SU-DHL-6 (cell line): ENCODE measurements at regions not wholly inside any gene's neighbourhood (a gene's known extent, or its start where the extent isn't known, plus 50 kb on each side); places are given as distances from the start of the nearest gene placed in this dataset.
"Not testable (repeated sequence)": the region's sequence is repeated elsewhere in the genome, so short reads cannot be mapped to it uniquely, and the experiment has no call there.

Experiments
- H2AFZ ChIP-seq: fragments of 200-600 bp; sonication (generic); 2 replicates; pipeline ENCODE4 v1.6.1; 2014; ENCODE audit warnings: low read depth, mild to moderate bottlenecking, moderate library complexity, mixed read lengths, antibody characterized with exemption, low read length; ENCODE audit not compliant: severe bottlenecking
- H3F3A ChIP-seq: fragments of 200-600 bp; shearing (Covaris generic); 2 replicates; pipeline ENCODE4 v1.6.0; 2016; ENCODE audit warnings: antibody characterized with exemption, mild to moderate bottlenecking; ENCODE audit not compliant: insufficient read depth
- H3K27ac ChIP-seq: fragments of 200-600 bp; sonication (generic); 2 replicates; pipeline ENCODE4 v1.5.1; 2016; ENCODE audit warnings: low read depth, mild to moderate bottlenecking, low read length, moderate library complexity, mixed read lengths
- H3K27me3 ChIP-seq: fragments of 200-600 bp; sonication (generic), shearing (Covaris generic); 2 replicates; pipeline ENCODE4 v1.6.0; 2014; ENCODE audit warnings: mild to moderate bottlenecking, low read length
- H3K36me3 ChIP-seq: fragments of 200-600 bp; sonication (generic); 2 replicates; pipeline ENCODE4 v1.6.1; 2014; ENCODE audit warnings: mild to moderate bottlenecking, low read length, mixed read lengths
- H3K4me2 ChIP-seq: fragments of 300-600, 200-600 bp; shearing (Covaris generic), sonication (generic); 2 replicates; pipeline ENCODE4 v1.6.0; 2014; ENCODE audit warnings: low read length, low read depth, mild to moderate bottlenecking; ENCODE audit not compliant: poor library complexity, severe bottlenecking
- H3K4me3 ChIP-seq: fragments of 200-600 bp; sonication (generic); 2 replicates; pipeline ENCODE4 v1.5.1; 2014; ENCODE audit warnings: antibody characterized with exemption, low read length, mild to moderate bottlenecking, mixed read lengths; ENCODE audit not compliant: insufficient read depth, poor library complexity, severe bottlenecking
- H3K79me2 ChIP-seq: fragments of 200-600 bp; sonication (generic); 2 replicates; pipeline ENCODE4 v1.6.1; 2014; ENCODE audit warnings: mild to moderate bottlenecking, low read length, moderate library complexity; ENCODE audit not compliant: insufficient read depth
- H3K9ac ChIP-seq: fragments of 200-600 bp; sonication (generic); 2 replicates; pipeline ENCODE4 v1.7.0; 2014; ENCODE audit warnings: mild to moderate bottlenecking, low read length
- H3K9me2 ChIP-seq: fragments of 200-600 bp; sonication (generic); replicated peaks from 2 replicates; pipeline ENCODE4 v1.6.1; 2014; ENCODE audit warnings: low read length; ENCODE audit not compliant: insufficient read depth
- H3K9me3 ChIP-seq: fragments of 200-600 bp; sonication (generic); 2 replicates; pipeline ENCODE4 v1.6.1; 2014; ENCODE audit warnings: low read length, mixed read lengths; ENCODE audit not compliant: insufficient read depth
- H4K20me1 ChIP-seq: fragments of 200-600 bp; sonication (generic); 2 replicates; pipeline ENCODE4 v1.6.1; 2014; ENCODE audit warnings: low read depth, mild to moderate bottlenecking, antibody characterized with exemption, low read length, moderate library complexity, mixed read lengths
- EZH2phosphoT487 ChIP-seq: fragments of 200-600 bp; sonication (generic), shearing (Covaris generic); conservative IDR thresholded peaks from 2 replicates; pipeline ENCODE4 v1.6.1; 2018; ENCODE audit warnings: mild to moderate bottlenecking, antibody characterized with exemption, low read length, moderate library complexity, mixed read lengths
- TF ChIP-seq, protein P1 (sequence below): fragments of 200-600 bp; sonication (generic); IDR thresholded peaks from one replicate; pipeline ENCODE4 v1.5.1; 2017; ENCODE audit warnings: antibody characterized with exemption, mild to moderate bottlenecking, low read length, moderate library complexity; ENCODE audit not compliant: insufficient read depth, poor library complexity, severe bottlenecking

DNA sequence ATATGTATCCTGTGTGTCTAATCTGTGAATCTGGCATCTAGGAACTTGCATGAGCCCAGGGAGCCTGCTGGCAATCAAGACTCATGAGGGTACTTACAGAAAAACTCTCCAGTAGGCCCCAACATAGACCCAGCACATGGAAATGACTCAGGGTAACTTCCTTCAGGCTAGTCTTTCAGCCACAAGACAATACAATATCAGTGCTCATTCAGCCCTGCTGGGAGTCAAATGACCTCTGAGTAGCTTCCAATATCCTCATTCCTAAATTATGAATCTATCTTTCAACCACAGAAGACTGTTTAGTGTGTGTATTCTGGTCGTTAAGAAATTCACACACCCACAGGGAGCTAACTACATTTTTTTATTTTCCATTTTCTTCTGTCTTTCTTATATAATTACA is 1273.0 kb downstream of the EFNA5 start:
- Histone ChIP-seq H3K27ac (no peak overlapping the region), H3F3A (no peaks in the 10 kb centered on the region), H3K9me2 (no peaks in the 10 kb centered on the region), H2AFZ (no peak overlapping the region), H4K20me1 (no peaks in the 10 kb centered on the region), H3K4me2 (no peak overlapping the region), H3K79me2 (no peaks in the 10 kb centered on the region), H3K9ac (no peak overlapping the region), H3K27me3 (no peaks in the 10 kb centered on the region), H3K36me3 (peaks cover 6% of the 10 kb centered on the region; the same call in 1 of the 2 replicates), H3K9me3 (no peaks in the 10 kb centered on the region), H3K4me3 (no peak overlapping the region)
- TF ChIP-seq EZH2phosphoT487, result no peak
- TF ChIP-seq, protein P1, sequence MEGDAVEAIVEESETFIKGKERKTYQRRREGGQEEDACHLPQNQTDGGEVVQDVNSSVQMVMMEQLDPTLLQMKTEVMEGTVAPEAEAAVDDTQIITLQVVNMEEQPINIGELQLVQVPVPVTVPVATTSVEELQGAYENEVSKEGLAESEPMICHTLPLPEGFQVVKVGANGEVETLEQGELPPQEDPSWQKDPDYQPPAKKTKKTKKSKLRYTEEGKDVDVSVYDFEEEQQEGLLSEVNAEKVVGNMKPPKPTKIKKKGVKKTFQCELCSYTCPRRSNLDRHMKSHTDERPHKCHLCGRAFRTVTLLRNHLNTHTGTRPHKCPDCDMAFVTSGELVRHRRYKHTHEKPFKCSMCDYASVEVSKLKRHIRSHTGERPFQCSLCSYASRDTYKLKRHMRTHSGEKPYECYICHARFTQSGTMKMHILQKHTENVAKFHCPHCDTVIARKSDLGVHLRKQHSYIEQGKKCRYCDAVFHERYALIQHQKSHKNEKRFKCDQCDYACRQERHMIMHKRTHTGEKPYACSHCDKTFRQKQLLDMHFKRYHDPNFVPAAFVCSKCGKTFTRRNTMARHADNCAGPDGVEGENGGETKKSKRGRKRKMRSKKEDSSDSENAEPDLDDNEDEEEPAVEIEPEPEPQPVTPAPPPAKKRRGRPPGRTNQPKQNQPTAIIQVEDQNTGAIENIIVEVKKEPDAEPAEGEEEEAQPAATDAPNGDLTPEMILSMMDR, result no peak

DNA sequence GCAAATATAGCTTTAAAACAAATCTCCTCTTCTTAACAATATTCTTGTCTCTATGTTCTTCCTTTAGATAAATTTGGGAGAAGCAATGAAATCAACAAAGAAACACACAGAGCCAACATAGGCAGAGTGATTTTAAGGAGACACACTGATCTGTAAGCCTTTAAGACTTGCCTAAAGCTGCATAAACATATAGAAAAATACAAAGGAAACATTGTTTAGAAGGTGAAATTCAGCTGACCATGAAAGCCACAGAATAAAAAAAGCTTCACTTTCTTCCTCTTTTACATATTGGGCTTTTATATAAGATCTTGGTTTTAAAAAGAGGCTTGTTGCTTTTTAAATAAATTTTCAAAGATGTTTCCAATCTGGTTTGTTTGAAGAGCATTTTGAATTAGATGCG is 1277.5 kb downstream of the EFNA5 start:
- no peaks in the 10 kb centered on the region for H4K20me1 ChIP-seq
- peak overlapping the region; percentile 40 for H3K4me2 ChIP-seq
- no peak overlapping the region for H3K27ac ChIP-seq
- no peak overlapping the region for H3K4me3 ChIP-seq
- TF ChIP-seq, protein P1, result no peak
- H3K79me2 ChIP-seq, result no peaks in the 10 kb centered on the region
- H3K27me3 ChIP-seq, result no peaks in the 10 kb centered on the region
- no peaks in the 10 kb centered on the region for H3F3A ChIP-seq
- no peak overlapping the region for H2AFZ ChIP-seq
- H3K9me3 ChIP-seq, result no peaks in the 10 kb centered on the region
- peaks cover 6% of the 10 kb centered on the region; the same call in 1 of the 2 replicates for H3K36me3 ChIP-seq
- no peaks in the 10 kb centered on the region for H3K9me2 ChIP-seq
- no peak overlapping the region for H3K9ac ChIP-seq

DNA sequence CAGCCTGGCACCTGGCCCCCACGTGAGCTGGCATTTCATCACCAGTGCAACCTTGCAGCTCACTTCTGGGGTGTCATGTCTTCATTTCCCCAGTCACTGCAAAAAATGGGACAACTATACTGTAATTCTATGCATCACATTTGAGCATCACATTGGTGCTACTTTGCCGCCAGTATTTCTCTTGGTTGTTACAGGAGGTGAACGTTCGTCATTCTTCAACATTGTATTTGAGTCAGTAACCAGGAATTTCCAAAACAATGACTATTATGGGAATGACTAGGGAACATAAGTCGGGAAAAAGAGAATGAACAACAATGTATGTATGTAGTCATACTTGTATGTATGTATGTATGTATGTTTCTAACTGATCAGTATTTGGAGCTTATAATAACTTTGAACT is 1278.0 kb downstream of the EFNA5 start:
- Histone ChIP-seq H3K36me3 (peaks cover 6% of the 10 kb centered on the region; the same call in 1 of the 2 replicates), H3K27me3 (no peaks in the 10 kb centered on the region), H3K4me2 (peak overlapping the region; percentile 40), H3K79me2 (no peaks in the 10 kb centered on the region), H3F3A (no peaks in the 10 kb centered on the region), H3K9me3 (no peaks in the 10 kb centered on the region), H3K9me2 (no peaks in the 10 kb centered on the region), H3K27ac (no peak overlapping the region), H3K9ac (no peak overlapping the region), H2AFZ (no peak overlapping the region), H3K4me3 (no peak overlapping the region), H4K20me1 (no peaks in the 10 kb centered on the region)
- TF ChIP-seq EZH2phosphoT487, result no peak
- TF ChIP-seq, protein P1, result no peak

DNA sequence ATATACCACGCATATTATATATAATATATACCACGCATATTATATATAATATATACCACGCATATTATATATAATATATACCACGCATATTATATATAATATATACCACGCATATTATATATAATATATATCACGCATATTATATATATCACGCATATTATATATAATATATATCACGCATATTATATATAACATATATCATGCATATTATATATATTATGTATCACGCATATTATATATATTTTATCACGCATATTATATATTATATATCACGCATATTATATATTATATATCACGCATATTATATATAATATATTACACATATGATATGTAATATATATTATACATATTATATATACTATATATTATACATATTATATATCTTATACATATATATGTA is 1283.0 kb downstream of the EFNA5 start:
- H3K36me3 ChIP-seq, H3K27ac ChIP-seq, H3K4me2 ChIP-seq, H3K27me3 ChIP-seq, H3K79me2 ChIP-seq, H3K4me3 ChIP-seq, H3K9ac ChIP-seq, H3K9me3 ChIP-seq, H3K9me2 ChIP-seq, H2AFZ ChIP-seq, H3F3A ChIP-seq, H4K20me1 ChIP-seq: not testable (repeated sequence)
